ENCODE measurements at regions not wholly inside any gene's neighbourhood (a gene's known extent, or its start where the extent isn't known, plus 50 kb on each side); places are given as distances from the start of the nearest gene placed in this dataset.
"Not testable (repeated sequence)": the region's sequence is repeated elsewhere in the genome, so short reads cannot be mapped to it uniquely, and the experiment has no call there.

GRCh38 chr20:30975859-30976258 lies 281.6 kb upstream of the DEFB115 start:
- H4K20me1 ChIP-seq (replicated peaks; ENCODE audit: insufficient read depth); H3K27ac ChIP-seq (ENCODE audit: low read depth); ATAC-seq; H3K4me3 ChIP-seq; H3K79me2 ChIP-seq (replicated peaks; ENCODE audit: insufficient read depth); H3K4me1 ChIP-seq (ENCODE audit: insufficient read depth); DNase-seq (ENCODE audit: low spot score); H3K27me3 ChIP-seq (ENCODE audit: insufficient read depth); H3K4me2 ChIP-seq; H3K4me3 Mint-ChIP-seq; H3K27me3 Mint-ChIP-seq (ENCODE audit: insufficient read depth, low read depth, poor library complexity); H3F3A ChIP-seq (replicated peaks; ENCODE audit: low read depth); H3K27ac Mint-ChIP-seq; H2AFZ ChIP-seq; H3K4me1 Mint-ChIP-seq; H3K36me3 ChIP-seq (ENCODE audit: insufficient read depth); H3K9me2 ChIP-seq (ENCODE audit: insufficient read depth): not testable (repeated sequence)
- TF ChIP-seq CTCF (conservative IDR thresholded peaks at IDR 0.05; ENCODE audit: low read depth in 2 of 2), result peak in 1 of 2 experiments; percentile 10; a peak in 1 of 4 replicates
- Mint-ChIP-seq H3K36me3 (ENCODE audit: low read depth) (peaks cover 20% of the 10 kb centered on the region), H3K9me3 (peaks cover 85% of the 10 kb centered on the region)

DNA sequence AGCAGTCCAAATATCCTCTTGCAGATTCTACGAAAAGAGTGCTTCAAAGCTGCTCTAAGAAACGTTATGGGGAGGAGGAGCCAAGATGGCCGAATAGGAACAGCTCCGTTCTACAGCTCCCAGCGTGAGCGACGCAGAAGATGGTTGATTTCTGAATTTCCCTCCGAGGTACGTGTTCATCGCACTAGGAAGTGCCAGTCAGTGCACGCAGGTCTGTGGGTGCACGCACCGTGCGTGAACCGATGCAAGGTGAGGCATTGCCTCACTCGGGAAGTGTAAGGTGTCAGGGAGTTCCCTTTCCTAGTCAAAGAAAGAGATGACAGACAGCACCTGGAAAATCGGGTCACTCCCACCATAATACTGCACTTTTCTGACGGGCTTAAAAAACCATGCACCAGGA lies 272.1 kb upstream of the DEFB115 start:
- peaks cover 86% of the 10 kb centered on the region for H3K9me3 Mint-ChIP-seq
- no peak for DNase-seq (ENCODE audit: low spot score)
- 0 out of 2 replicates have a peak, but pooled peaks cover 2% of the 10 kb centered on the region for H3K9me2 ChIP-seq (ENCODE audit: insufficient read depth)
- TF ChIP-seq NANOG (IDR thresholded peaks at IDR 0.05; ENCODE audit: borderline replicate concordance), result no peak
- TF ChIP-seq CREB1 (CRISPR knock-in tag; IDR thresholded peaks at IDR 0.05; ENCODE audit: low read depth), result no peak
- no peak for TF ChIP-seq ZNF331 (CRISPR knock-in tag; IDR thresholded peaks at IDR 0.05; ENCODE audit: low read depth)
- no peak for TF ChIP-seq STAT1 (IDR thresholded peaks at IDR 0.05; ENCODE audit: unreplicated experiment)
- TF ChIP-seq ETS1 (IDR thresholded peaks at IDR 0.05), result no peak
- TF ChIP-seq JUNB (IDR thresholded peaks at IDR 0.05; ENCODE audit: unreplicated experiment), result no peak
- TF ChIP-seq, protein P1, sequence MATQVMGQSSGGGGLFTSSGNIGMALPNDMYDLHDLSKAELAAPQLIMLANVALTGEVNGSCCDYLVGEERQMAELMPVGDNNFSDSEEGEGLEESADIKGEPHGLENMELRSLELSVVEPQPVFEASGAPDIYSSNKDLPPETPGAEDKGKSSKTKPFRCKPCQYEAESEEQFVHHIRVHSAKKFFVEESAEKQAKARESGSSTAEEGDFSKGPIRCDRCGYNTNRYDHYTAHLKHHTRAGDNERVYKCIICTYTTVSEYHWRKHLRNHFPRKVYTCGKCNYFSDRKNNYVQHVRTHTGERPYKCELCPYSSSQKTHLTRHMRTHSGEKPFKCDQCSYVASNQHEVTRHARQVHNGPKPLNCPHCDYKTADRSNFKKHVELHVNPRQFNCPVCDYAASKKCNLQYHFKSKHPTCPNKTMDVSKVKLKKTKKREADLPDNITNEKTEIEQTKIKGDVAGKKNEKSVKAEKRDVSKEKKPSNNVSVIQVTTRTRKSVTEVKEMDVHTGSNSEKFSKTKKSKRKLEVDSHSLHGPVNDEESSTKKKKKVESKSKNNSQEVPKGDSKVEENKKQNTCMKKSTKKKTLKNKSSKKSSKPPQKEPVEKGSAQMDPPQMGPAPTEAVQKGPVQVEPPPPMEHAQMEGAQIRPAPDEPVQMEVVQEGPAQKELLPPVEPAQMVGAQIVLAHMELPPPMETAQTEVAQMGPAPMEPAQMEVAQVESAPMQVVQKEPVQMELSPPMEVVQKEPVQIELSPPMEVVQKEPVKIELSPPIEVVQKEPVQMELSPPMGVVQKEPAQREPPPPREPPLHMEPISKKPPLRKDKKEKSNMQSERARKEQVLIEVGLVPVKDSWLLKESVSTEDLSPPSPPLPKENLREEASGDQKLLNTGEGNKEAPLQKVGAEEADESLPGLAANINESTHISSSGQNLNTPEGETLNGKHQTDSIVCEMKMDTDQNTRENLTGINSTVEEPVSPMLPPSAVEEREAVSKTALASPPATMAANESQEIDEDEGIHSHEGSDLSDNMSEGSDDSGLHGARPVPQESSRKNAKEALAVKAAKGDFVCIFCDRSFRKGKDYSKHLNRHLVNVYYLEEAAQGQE (IDR thresholded peaks at IDR 0.05; ENCODE audit: unreplicated experiment), result no peak
- no peak for TF ChIP-seq EZH2 (IDR thresholded peaks at IDR 0.05; ENCODE audit: low read depth, unreplicated experiment)
- TF ChIP-seq ZNF114 (CRISPR knock-in tag; IDR thresholded peaks at IDR 0.05), result no peak
- no peak for TF ChIP-seq POLR2AphosphoS5 (IDR thresholded peaks at IDR 0.05; ENCODE audit: low read depth)
- TF ChIP-seq CTCF (conservative IDR thresholded peaks at IDR 0.05; ENCODE audit: low read depth in 2 of 2), result no peak

More for the DNA sequence above, 272.1 kb upstream of the DEFB115 start:
- no peak overlapping the region for H3K27ac Mint-ChIP-seq
- H2AFZ ChIP-seq, result no peak overlapping the region
- H3K4me3 ChIP-seq, result no peak overlapping the region
- H3K4me1 Mint-ChIP-seq, result no peaks in the 10 kb centered on the region
- H3K27ac ChIP-seq (ENCODE audit: low read depth), result no peak overlapping the region
- no peaks in the 10 kb centered on the region for H3K4me1 ChIP-seq (ENCODE audit: insufficient read depth)
- no peaks in the 10 kb centered on the region for H3K79me2 ChIP-seq (replicated peaks; ENCODE audit: insufficient read depth)
- H3F3A ChIP-seq (replicated peaks; ENCODE audit: low read depth), result no peaks in the 10 kb centered on the region
- H3K36me3 Mint-ChIP-seq (ENCODE audit: low read depth), result peaks cover 33% of the 10 kb centered on the region; the same call in 2 of the 3 replicates
- no peaks in the 10 kb centered on the region for H4K20me1 ChIP-seq (replicated peaks; ENCODE audit: insufficient read depth)
- no peak for ATAC-seq
- no peaks in the 10 kb centered on the region for H3K27me3 ChIP-seq (ENCODE audit: insufficient read depth)
- H3K36me3 ChIP-seq (ENCODE audit: insufficient read depth), result peaks cover 7% of the 10 kb centered on the region
- H3K4me3 Mint-ChIP-seq, result no peak overlapping the region
- H3K27me3 Mint-ChIP-seq (ENCODE audit: insufficient read depth, low read depth, poor library complexity), result no peaks in the 10 kb centered on the region
- no peak overlapping the region for H3K4me2 ChIP-seq
